ENCODE measurements at regions not wholly inside any gene's neighbourhood (a gene's known extent, or its start where the extent isn't known, plus 50 kb on each side); places are given as distances from the start of the nearest gene placed in this dataset.

- no peak for DNase-seq (ENCODE audit: low spot score)
Observed at GRCh38 chr13:109977212-109977968, 191.0 kb upstream of the IRS2 start.

- DNase-seq (ENCODE audit: low spot score) = no peak
Observed at GRCh38 chr13:109976206-109976997, 190.0 kb upstream of the IRS2 start.

- no peak for DNase-seq (ENCODE audit: low spot score)
Observed at GRCh38 chr13:109974354-109974753, 188.0 kb upstream of the IRS2 start.

- no peak for DNase-seq (ENCODE audit: low spot score)
Observed at GRCh38 chr13:109973279-109973678, 186.9 kb upstream of the IRS2 start.

- no peak for DNase-seq (ENCODE audit: low spot score)
Observed at GRCh38 chr13:109971456-109972090, 185.2 kb upstream of the IRS2 start.

GRCh38 chr13:109971006-109971405 lies 184.6 kb upstream of the IRS2 start:
- DNase-seq (ENCODE audit: low spot score) = no peak

GRCh38 chr13:109968876-109969577 lies 182.6 kb upstream of the IRS2 start:
- DNase-seq (ENCODE audit: low spot score) = no peak

GRCh38 chr13:109963960-109964563 lies 177.7 kb upstream of the IRS2 start:
- DNase-seq (ENCODE audit: low spot score) = no peak

GRCh38 chr13:109963384-109963783 lies 177.0 kb upstream of the IRS2 start:
- no peak for DNase-seq (ENCODE audit: low spot score)

- DNase-seq (ENCODE audit: low spot score) = no peak
Observed at GRCh38 chr13:109959903-109960302, 173.5 kb upstream of the IRS2 start.

GRCh38 chr13:109957875-109958274 lies 171.5 kb upstream of the IRS2 start:
- no peak for DNase-seq (ENCODE audit: low spot score)

GRCh38 chr13:109955598-109955997 lies 169.2 kb upstream of the IRS2 start:
- no peak for DNase-seq (ENCODE audit: low spot score)

- no peak for DNase-seq (ENCODE audit: low spot score)
Observed at GRCh38 chr13:109954441-109954840, 168.1 kb upstream of the IRS2 start.

GRCh38 chr13:109951491-109951890 lies 165.1 kb upstream of the IRS2 start:
- no peak for DNase-seq (ENCODE audit: low spot score)

GRCh38 chr13:109949397-109949796 lies 163.0 kb upstream of the IRS2 start:
- DNase-seq (ENCODE audit: low spot score) = no peak

- no peak for DNase-seq (ENCODE audit: low spot score)
Observed at GRCh38 chr13:109947006-109947405, 160.6 kb upstream of the IRS2 start.

- no peak for DNase-seq (ENCODE audit: low spot score)
Observed at GRCh38 chr13:109945206-109945960, 159.0 kb upstream of the IRS2 start.

- DNase-seq (ENCODE audit: low spot score) = no peak
Observed at GRCh38 chr13:109941951-109942350, 155.6 kb upstream of the IRS2 start.

- DNase-seq (ENCODE audit: low spot score) = no peak
Observed at GRCh38 chr13:109941221-109941620, 154.8 kb upstream of the IRS2 start.

GRCh38 chr13:109940637-109941036 lies 154.3 kb upstream of the IRS2 start:
- DNase-seq (ENCODE audit: low spot score) = no peak

GRCh38 chr13:109939838-109940237 lies 153.5 kb upstream of the IRS2 start:
- no peak for DNase-seq (ENCODE audit: low spot score)

All from left forelimb (tissue), 1 donor.